ENCODE measurements at regions not wholly inside any gene's neighbourhood (a gene's known extent, or its start where the extent isn't known, plus 50 kb on each side); places are given as distances from the start of the nearest gene placed in this dataset.

DNA sequence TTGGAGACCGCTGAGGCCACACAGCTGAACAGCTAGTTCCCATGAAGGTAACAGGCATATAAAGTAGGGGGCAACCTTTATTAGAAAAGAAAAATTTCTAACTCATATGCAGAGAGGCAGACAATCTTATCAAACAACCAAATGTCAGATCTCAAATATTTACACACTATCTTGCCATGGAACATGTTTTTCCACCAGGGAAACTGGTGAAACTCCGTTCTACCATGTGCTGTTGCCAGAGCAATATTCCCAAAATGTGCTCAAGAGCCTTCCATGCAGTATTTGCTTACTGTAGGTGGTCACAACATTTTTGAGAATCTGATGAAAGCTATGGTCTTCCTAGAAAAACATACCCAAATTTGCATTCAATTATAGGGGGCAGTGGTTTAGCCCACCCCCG is 143.4 kb upstream of the MAGI3 start:
- intact Hi-C loops (cut with micrococcal nuclease; ENCODE audit: unreplicated experiment) = no loop called here
- POLR2A ChIA-PET = no interaction called here

GRCh38 chr1:113247355-113247754 is 143.0 kb upstream of the MAGI3 start:
- Histone ChIP-seq H3K9ac (ENCODE audit: insufficient read depth, low read depth, low read length) (no peak overlapping the region), H3K4me2 (ENCODE audit: low read depth, low read length) (no peak overlapping the region), H3K9me3 (ENCODE audit: low read length) (no peaks in the 10 kb centered on the region), H3K36me3 (replicated peaks in 1 of 2; ENCODE audit: control insufficient read depth in 1 of 2, insufficient read depth in 2 of 2, low read length in 2 of 2) (no peaks in the 10 kb centered on the region), H3K4me3 (replicated peaks in 1 of 3; ENCODE audit: insufficient read depth in 1 of 3, low read depth in 2 of 3, low read length in 3 of 3) (no peak overlapping the region), H3K27ac (ENCODE audit: extremely low read length, insufficient read depth, low read length) (no peak overlapping the region), H4K20me1 (ENCODE audit: insufficient read depth, low read length) (no peaks in the 10 kb centered on the region), H3K79me2 (ENCODE audit: insufficient read depth, low read length) (no peaks in the 10 kb centered on the region), H3K27me3 (ENCODE audit: control insufficient read depth in 1 of 2, insufficient read depth in 2 of 2, low read length in 2 of 2) (peaks cover 2 to 5% of the 10 kb centered on the region in 2 experiments; a peak in 3 of 5 replicates), H3K4me1 (ENCODE audit: insufficient read depth, low read length) (no peaks in the 10 kb centered on the region), H2AFZ (ENCODE audit: low read length) (no peak overlapping the region)
- intact Hi-C loops (cut with micrococcal nuclease; ENCODE audit: unreplicated experiment) (no loop called here), in situ Hi-C loops (cut with HindIII; ENCODE audit: extremely low pct_ligation_motif_present, low pct_unique_long_range_greater_than_20kb) (no loop called here)
- no peak for DNase-seq (ENCODE audit: low spot score)
- no peak for FAIRE-seq
- BruUV-seq (replicated peaks) = no TSS peak
- POLR2A ChIA-PET = no interaction called here
- CTCF ChIA-PET (ENCODE audit: low intra/inter-chr PET ratio, low total read pairs) = no interaction called here
- no peak for ATAC-seq
- 0% methylated on average over 2 of the region's 2 CpGs for WGBS (ENCODE audit: low lambda C conversion rate)
- TF ChIP-seq ATM (IDR thresholded peaks at IDR 0.05; ENCODE audit: borderline replicate concordance) (no peak), MED8 (CRISPR knock-in tag; IDR thresholded peaks at IDR 0.05; ENCODE audit: insufficient replicate concordance) (no peak)
- TF ChIP-seq, protein P1, sequence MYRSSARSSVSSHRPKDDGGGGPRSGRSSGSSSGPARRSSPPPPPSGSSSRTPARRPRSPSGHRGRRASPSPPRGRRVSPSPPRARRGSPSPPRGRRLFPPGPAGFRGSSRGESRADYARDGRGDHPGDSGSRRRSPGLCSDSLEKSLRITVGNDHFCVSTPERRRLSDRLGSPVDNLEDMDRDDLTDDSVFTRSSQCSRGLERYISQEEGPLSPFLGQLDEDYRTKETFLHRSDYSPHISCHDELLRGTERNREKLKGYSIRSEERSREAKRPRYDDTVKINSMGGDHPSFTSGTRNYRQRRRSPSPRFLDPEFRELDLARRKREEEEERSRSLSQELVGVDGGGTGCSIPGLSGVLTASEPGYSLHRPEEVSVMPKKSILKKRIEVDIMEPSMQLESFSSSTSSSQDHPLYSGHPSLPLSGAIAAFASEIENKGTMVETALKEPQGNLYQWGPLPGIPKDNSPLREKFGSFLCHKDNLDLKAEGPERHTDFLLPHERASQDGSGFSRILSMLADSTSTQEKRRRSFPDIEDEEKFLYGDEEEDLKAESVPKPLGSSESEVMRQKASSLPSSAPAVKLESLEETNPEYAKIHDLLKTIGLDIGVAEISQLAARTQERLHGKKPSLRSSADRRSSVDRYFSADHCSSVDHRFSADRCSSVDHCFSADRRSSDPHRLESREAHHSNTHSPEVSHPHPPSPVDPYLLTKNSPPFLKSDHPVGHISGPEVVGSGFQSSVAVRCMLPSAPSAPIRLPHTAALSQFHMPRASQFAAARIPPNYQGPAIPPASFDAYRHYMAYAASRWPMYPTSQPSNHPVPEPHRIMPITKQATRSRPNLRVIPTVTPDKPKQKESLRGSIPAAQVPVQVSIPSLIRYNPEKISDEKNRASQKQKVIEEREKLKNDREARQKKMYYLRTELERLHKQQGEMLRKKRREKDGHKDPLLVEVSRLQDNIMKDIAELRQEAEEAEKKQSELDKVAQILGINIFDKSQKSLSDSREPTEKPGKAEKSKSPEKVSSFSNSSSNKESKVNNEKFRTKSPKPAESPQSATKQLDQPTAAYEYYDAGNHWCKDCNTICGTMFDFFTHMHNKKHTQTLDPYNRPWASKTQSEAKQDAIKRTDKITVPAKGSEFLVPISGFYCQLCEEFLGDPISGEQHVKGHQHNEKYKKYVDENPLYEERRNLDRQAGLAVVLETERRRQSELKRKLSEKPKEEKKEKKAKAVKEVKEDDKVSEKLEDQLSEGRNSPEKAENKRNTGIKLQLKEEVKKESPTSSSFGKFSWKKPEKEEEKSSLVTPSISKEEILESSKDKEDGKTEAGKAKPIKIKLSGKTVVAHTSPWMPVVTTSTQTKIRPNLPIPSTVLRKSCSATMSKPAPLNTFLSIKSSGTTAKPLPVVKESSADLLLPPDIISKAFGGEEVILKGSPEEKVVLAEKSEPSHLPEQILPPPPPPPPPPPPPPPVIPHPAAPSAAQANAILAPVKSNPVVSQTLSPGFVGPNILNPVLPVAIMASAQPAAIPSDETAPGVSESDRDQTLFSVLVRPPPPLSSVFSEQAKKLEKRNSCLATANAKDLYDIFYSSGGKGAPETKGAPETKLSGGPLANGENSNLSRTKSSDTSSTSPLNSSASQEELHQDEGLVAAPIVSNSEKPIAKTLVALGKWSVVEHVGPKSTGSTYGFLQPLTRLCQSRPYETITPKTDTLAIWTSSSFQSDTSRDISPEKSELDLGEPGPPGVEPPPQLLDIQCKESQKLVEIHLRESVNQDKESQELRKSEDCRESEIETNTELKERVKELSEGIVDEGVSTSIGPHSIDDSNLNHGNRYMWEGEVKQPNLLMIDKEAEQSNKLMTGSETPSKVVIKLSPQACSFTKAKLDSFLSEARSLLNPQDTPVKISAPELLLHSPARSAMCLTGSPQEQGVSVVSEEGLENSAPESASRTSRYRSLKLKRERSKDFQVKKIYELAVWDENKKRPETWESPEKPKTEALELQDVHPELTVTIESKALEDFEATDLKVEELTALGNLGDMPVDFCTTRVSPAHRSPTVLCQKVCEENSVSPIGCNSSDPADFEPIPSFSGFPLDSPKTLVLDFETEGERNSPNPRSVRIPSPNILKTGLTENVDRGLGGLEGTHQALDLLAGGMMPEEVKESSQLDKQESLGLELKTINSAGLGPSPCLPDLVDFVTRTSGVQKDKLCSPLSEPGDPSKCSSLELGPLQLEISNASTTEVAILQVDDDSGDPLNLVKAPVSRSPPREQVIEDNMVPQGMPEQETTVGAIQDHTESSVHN (CRISPR knock-in tag; IDR thresholded peaks at IDR 0.05) = no peak

More for the DNA sequence above, 143.4 kb upstream of the MAGI3 start:
- no peak overlapping the region for H3K4me2 ChIP-seq (ENCODE audit: low read depth, low read length)
- WGBS (ENCODE audit: low lambda C conversion rate) = 22% methylated on average over 3 of the region's 3 CpGs
- CTCF ChIA-PET (ENCODE audit: low intra/inter-chr PET ratio, low total read pairs) = no interaction called here
- no peaks in the 10 kb centered on the region for H3K9me3 ChIP-seq (ENCODE audit: low read length)
- DNase-seq (ENCODE audit: low spot score) (no peak), ATAC-seq (no peak), FAIRE-seq (no peak)
- no peaks in the 10 kb centered on the region for H3K36me3 ChIP-seq (replicated peaks in 1 of 2; ENCODE audit: control insufficient read depth in 1 of 2, insufficient read depth in 2 of 2, low read length in 2 of 2)
- H3K9ac ChIP-seq (ENCODE audit: insufficient read depth, low read depth, low read length) = no peak overlapping the region
- no peak for TF ChIP-seq MTA1 (CRISPR knock-in tag; IDR thresholded peaks at IDR 0.05; ENCODE audit: borderline replicate concordance)
- TF ChIP-seq, protein P2, sequence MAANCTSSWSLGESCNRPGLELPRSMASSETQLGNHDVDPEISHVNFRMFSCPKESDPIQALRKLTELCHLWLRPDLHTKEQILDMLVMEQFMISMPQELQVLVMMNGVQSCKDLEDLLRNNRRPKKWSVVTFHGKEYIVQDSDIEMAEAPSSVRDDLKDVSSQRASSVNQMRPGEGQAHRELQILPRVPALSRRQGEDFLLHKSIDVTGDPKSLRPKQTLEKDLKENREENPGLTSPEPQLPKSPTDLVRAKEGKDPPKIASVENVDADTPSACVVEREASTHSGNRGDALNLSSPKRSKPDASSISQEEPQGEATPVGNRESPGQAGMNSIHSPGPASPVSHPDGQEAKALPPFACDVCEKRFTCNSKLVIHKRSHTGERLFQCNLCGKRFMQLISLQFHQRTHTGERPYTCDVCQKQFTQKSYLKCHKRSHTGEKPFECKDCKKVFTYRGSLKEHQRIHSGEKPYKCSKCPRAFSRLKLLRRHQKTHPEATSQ (CRISPR knock-in tag; IDR thresholded peaks at IDR 0.05; ENCODE audit: borderline replicate concordance) = no peak
- no TSS peak for BruUV-seq (replicated peaks)
- no peak overlapping the region for H2AFZ ChIP-seq (ENCODE audit: low read length)
- H3K4me3 ChIP-seq (replicated peaks in 1 of 3; ENCODE audit: insufficient read depth in 1 of 3, low read depth in 2 of 3, low read length in 3 of 3) = no peak overlapping the region
- H3K79me2 ChIP-seq (ENCODE audit: insufficient read depth, low read length) = no peaks in the 10 kb centered on the region
- no peaks in the 10 kb centered on the region for H4K20me1 ChIP-seq (ENCODE audit: insufficient read depth, low read length)
- in situ Hi-C loops (cut with HindIII; ENCODE audit: extremely low pct_ligation_motif_present, low pct_unique_long_range_greater_than_20kb) = no loop called here
- no peak overlapping the region for H3K27ac ChIP-seq (ENCODE audit: extremely low read length, insufficient read depth, low read length)
- H3K27me3 ChIP-seq (ENCODE audit: control insufficient read depth in 1 of 2, insufficient read depth in 2 of 2, low read length in 2 of 2) = peaks cover 2 to 5% of the 10 kb centered on the region in 2 experiments; a peak in 2 of 5 replicates
- no peaks in the 10 kb centered on the region for H3K4me1 ChIP-seq (ENCODE audit: insufficient read depth, low read length)
